ENCODE measurements at regions not wholly inside any gene's neighbourhood (a gene's known extent, or its start where the extent isn't known, plus 50 kb on each side); places are given as distances from the start of the nearest gene placed in this dataset.

DNA sequence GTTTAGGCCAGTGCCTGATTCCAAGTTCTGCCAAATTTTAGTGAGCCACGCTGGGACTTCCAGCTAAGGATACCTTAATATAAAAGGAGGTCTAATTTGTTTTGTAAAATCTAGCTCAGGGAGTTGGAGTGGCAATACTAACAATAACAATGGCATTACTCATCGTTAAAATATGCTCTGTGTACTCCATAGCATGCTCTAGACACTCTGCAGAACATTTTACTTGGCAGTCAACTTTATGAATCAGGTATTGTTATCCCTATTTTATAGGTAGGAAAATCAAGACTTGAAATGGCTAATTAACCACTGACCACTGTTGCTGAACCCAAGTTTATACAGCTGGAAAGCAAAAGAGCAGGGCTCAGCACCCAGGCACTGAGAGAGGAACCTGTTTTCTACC, 485.0 kb upstream of the KIRREL3 start:
- WGBS, 2 donors: 74 to 75% methylated on average over 2 of the region's 2 CpGs
- Histone ChIP-seq H3K4me3 (no peak overlapping the region), H3K36me3 (replicated peaks in 1 of 2; ENCODE audit: insufficient read depth in 1 of 2, low read depth in 2 of 2) (no peaks in the 10 kb centered on the region), H3K9me3 (no peaks in the 10 kb centered on the region), H3K27me3 (no peaks in the 10 kb centered on the region), H3K27ac (no peak overlapping the region), H3K4me1 (no peaks in the 10 kb centered on the region)
- intact Hi-C loops (cut with DNase I): no loop called here
- ATAC-seq (no peak), DNase-seq (no peak)
- no peak for TF ChIP-seq POLR2A (IDR thresholded peaks at IDR 0.05)
- TF ChIP-seq, protein P1, sequence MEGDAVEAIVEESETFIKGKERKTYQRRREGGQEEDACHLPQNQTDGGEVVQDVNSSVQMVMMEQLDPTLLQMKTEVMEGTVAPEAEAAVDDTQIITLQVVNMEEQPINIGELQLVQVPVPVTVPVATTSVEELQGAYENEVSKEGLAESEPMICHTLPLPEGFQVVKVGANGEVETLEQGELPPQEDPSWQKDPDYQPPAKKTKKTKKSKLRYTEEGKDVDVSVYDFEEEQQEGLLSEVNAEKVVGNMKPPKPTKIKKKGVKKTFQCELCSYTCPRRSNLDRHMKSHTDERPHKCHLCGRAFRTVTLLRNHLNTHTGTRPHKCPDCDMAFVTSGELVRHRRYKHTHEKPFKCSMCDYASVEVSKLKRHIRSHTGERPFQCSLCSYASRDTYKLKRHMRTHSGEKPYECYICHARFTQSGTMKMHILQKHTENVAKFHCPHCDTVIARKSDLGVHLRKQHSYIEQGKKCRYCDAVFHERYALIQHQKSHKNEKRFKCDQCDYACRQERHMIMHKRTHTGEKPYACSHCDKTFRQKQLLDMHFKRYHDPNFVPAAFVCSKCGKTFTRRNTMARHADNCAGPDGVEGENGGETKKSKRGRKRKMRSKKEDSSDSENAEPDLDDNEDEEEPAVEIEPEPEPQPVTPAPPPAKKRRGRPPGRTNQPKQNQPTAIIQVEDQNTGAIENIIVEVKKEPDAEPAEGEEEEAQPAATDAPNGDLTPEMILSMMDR (IDR thresholded peaks at IDR 0.05): no peak

DNA sequence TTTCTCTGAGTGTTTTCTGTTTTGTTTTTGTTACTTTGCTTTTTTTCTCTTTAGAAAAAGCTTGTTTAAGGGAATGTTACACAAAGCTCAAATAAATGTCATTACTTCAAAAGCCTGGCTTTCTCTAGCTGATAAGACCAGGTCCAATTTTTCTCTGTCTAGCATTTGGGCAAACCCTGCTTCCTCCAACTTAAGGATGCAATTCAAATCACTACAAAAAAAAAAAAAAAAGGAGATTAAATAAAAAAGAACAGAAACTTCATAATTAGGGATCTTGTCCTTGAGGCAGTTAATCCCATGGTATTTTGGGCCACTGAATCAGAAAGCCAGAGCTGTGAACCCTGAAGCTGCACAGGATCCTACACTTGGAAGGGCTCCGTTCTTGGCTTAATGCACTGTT, 480.8 kb upstream of the KIRREL3 start:
- H3K36me3 ChIP-seq (replicated peaks in 1 of 2; ENCODE audit: insufficient read depth in 1 of 2, low read depth in 2 of 2): no peaks in the 10 kb centered on the region
- H3K4me1 ChIP-seq: no peaks in the 10 kb centered on the region
- no peak for ATAC-seq
- H3K27me3 ChIP-seq: no peaks in the 10 kb centered on the region
- no peak overlapping the region for H3K4me3 ChIP-seq
- 83 to 95% methylated on average over 1 of the region's 1 CpG for WGBS, 2 donors
- no peak overlapping the region for H3K27ac ChIP-seq
- intact Hi-C loops (cut with DNase I): no loop called here
- no peaks in the 10 kb centered on the region for H3K9me3 ChIP-seq
- no peak for DNase-seq
- no peak for TF ChIP-seq POLR2A (IDR thresholded peaks at IDR 0.05)
- TF ChIP-seq, protein P1 (IDR thresholded peaks at IDR 0.05): no peak

DNA sequence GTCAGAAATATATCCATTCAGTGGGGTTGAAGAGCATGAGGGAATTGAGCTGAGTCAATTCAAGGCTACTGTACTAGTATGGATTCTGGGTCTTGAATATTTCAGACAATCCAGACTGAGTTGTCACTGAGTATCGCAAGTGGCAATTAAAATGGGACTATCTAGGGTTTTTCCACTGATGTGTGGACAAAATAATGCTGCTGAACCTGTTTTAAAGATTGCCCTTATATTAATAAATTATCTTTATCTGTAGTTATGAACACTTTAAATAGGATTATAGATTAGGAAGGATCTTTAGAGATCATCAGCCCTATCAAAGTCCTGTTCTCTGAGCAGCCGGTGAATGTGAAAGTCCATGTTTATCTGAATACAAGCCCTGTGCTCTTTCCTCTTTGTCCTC, 478.3 kb upstream of the KIRREL3 start:
- Histone ChIP-seq H3K4me3 (no peak overlapping the region), H3K27me3 (no peaks in the 10 kb centered on the region), H3K27ac (no peak overlapping the region), H3K36me3 (replicated peaks in 1 of 2; ENCODE audit: insufficient read depth in 1 of 2, low read depth in 2 of 2) (no peaks in the 10 kb centered on the region), H3K9me3 (no peaks in the 10 kb centered on the region), H3K4me1 (no peaks in the 10 kb centered on the region)
- 87 to 91% methylated on average over 2 of the region's 2 CpGs for WGBS, 2 donors
- TF ChIP-seq, protein P1 (IDR thresholded peaks at IDR 0.05): no peak
- TF ChIP-seq POLR2A (IDR thresholded peaks at IDR 0.05): no peak
- DNase-seq (no peak), ATAC-seq (no peak)
- intact Hi-C loops (cut with DNase I): no loop called here

- Histone ChIP-seq H3K9me3 (no peaks in the 10 kb centered on the region), H3K36me3 (replicated peaks in 1 of 2; ENCODE audit: insufficient read depth in 1 of 2, low read depth in 2 of 2) (no peaks in the 10 kb centered on the region), H3K27me3 (no peaks in the 10 kb centered on the region), H3K27ac (no peak overlapping the region), H3K4me1 (no peaks in the 10 kb centered on the region), H3K4me3 (no peak overlapping the region)
- ATAC-seq (no peak), DNase-seq (no peak)
- WGBS, 2 donors: 44 to 63% methylated on average over 1 of the region's 1 CpG
- intact Hi-C loops (cut with DNase I): no loop called here
- TF ChIP-seq, protein P1 (IDR thresholded peaks at IDR 0.05): no peak
- TF ChIP-seq POLR2A (IDR thresholded peaks at IDR 0.05): no peak
Observed at GRCh38 chr11:127474766-127475165, 474.2 kb upstream of the KIRREL3 start.

DNA sequence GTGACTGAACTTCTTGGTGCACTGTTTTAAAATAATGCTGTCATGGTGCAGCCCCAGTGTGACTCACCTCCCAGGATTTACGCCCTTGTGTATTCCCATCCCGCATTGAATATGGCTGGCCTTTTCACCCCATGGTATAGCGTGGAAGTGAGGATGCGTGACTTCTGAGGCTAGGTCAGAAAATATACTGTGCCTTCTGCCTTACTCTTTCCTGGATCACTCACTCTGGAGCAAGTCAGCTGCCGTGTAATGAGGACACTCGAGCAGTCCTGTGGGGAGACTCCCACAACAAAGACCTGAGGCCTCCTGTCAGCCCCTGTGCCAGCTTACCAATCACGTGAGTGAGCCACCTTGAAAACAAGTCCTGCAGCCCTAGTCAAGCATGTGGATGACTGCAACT, 471.9 kb upstream of the KIRREL3 start:
- 85% methylated on average over 7 of the region's 7 CpGs for WGBS, 2 donors
- H3K4me1 ChIP-seq: no peaks in the 10 kb centered on the region
- H3K4me3 ChIP-seq: no peak overlapping the region
- no peaks in the 10 kb centered on the region for H3K27me3 ChIP-seq
- DNase-seq (no peak), ATAC-seq (no peak)
- intact Hi-C loops (cut with DNase I): no loop called here
- no peaks in the 10 kb centered on the region for H3K9me3 ChIP-seq
- no peak overlapping the region for H3K27ac ChIP-seq
- TF ChIP-seq, protein P1 (IDR thresholded peaks at IDR 0.05): no peak
- TF ChIP-seq POLR2A (IDR thresholded peaks at IDR 0.05): no peak
- H3K36me3 ChIP-seq (replicated peaks in 1 of 2; ENCODE audit: insufficient read depth in 1 of 2, low read depth in 2 of 2): no peaks in the 10 kb centered on the region

All from body of pancreas (tissue), 4 donors.